Activated T-helper 17 cell treated with anti-CD3 and anti-CD28 coated beads, Interleukin-2, amount 50 U/mL, for 72 hours (primary cell): ENCODE measurements at regions not wholly inside any gene's neighbourhood (a gene's known extent, or its start where the extent isn't known, plus 50 kb on each side); places are given as distances from the start of the nearest gene placed in this dataset.

Source experiments
- ATAC-seq: fragments of 150-1000 bp; cut with Tn5 transposase; replicated peaks from 2 replicates; pipeline ENCODE4 v1.10.0; 2021; ENCODE audit warnings: mild to moderate bottlenecking, moderate library complexity
- H3K27ac Mint-ChIP-seq: one replicate; pipeline ENCODE4 v1.8.0; 2022; ENCODE audit warnings: mixed read lengths
- H3K27me3 Mint-ChIP-seq: one replicate; pipeline ENCODE4 v1.8.0; 2022; ENCODE audit warnings: mixed read lengths
- H3K36me3 Mint-ChIP-seq: one replicate; pipeline ENCODE4 v1.8.0; 2022; ENCODE audit warnings: low read depth, mild to moderate bottlenecking, mixed read lengths
- H3K4me1 Mint-ChIP-seq: one replicate; pipeline ENCODE4 v1.8.0; 2022; ENCODE audit warnings: mixed read lengths
- H3K4me3 Mint-ChIP-seq: one replicate; pipeline ENCODE4 v1.8.0; 2022; ENCODE audit warnings: mild to moderate bottlenecking, mixed read lengths
- H3K9me3 Mint-ChIP-seq: one replicate; pipeline ENCODE4 v1.8.0; 2022; ENCODE audit warnings: mixed read lengths

- Mint-ChIP-seq H3K36me3 (no peaks in the 10 kb centered on the region), H3K4me1 (no peaks in the 10 kb centered on the region), H3K27me3 (peaks cover 12% of the 10 kb centered on the region), H3K27ac (no peak overlapping the region), H3K9me3 (no peaks in the 10 kb centered on the region), H3K4me3 (no peak overlapping the region)
- no peak for ATAC-seq
Measured at GRCh38 chr20:23203951-23204730, 118.0 kb upstream of the CD93 start.

- no peaks in the 10 kb centered on the region for H3K4me1 Mint-ChIP-seq
- no peak for ATAC-seq
- no peaks in the 10 kb centered on the region for H3K36me3 Mint-ChIP-seq
- H3K27me3 Mint-ChIP-seq: peaks cover 12% of the 10 kb centered on the region
- no peak overlapping the region for H3K4me3 Mint-ChIP-seq
- H3K9me3 Mint-ChIP-seq: no peaks in the 10 kb centered on the region
- H3K27ac Mint-ChIP-seq: no peak overlapping the region
Measured at GRCh38 chr20:23203310-23203709, 117.2 kb upstream of the CD93 start.

GRCh38 chr20:23201658-23202057 lies 115.5 kb upstream of the CD93 start:
- Mint-ChIP-seq H3K9me3 (no peaks in the 10 kb centered on the region), H3K36me3 (no peaks in the 10 kb centered on the region), H3K4me1 (no peaks in the 10 kb centered on the region), H3K27me3 (peaks cover 12% of the 10 kb centered on the region), H3K4me3 (no peak overlapping the region), H3K27ac (no peak overlapping the region)
- no peak for ATAC-seq

GRCh38 chr20:23200914-23201313 lies 114.8 kb upstream of the CD93 start:
- no peak overlapping the region for H3K27ac Mint-ChIP-seq
- H3K9me3 Mint-ChIP-seq: no peaks in the 10 kb centered on the region
- ATAC-seq: no peak
- H3K27me3 Mint-ChIP-seq: peaks cover 12% of the 10 kb centered on the region
- no peak overlapping the region for H3K4me3 Mint-ChIP-seq
- H3K4me1 Mint-ChIP-seq: no peaks in the 10 kb centered on the region
- no peaks in the 10 kb centered on the region for H3K36me3 Mint-ChIP-seq

- Mint-ChIP-seq H3K27ac (no peak overlapping the region), H3K9me3 (no peaks in the 10 kb centered on the region), H3K36me3 (no peaks in the 10 kb centered on the region), H3K4me3 (no peak overlapping the region), H3K27me3 (peaks cover 12% of the 10 kb centered on the region), H3K4me1 (no peaks in the 10 kb centered on the region)
- ATAC-seq: no peak
Measured at GRCh38 chr20:23200413-23200812, 114.3 kb upstream of the CD93 start.

- H3K4me3 Mint-ChIP-seq: no peak overlapping the region
- no peak for ATAC-seq
- no peak overlapping the region for H3K27ac Mint-ChIP-seq
- no peaks in the 10 kb centered on the region for H3K4me1 Mint-ChIP-seq
- H3K36me3 Mint-ChIP-seq: no peaks in the 10 kb centered on the region
- H3K9me3 Mint-ChIP-seq: no peaks in the 10 kb centered on the region
- peaks cover 8% of the 10 kb centered on the region for H3K27me3 Mint-ChIP-seq
Measured at GRCh38 chr20:23199356-23199755, 113.2 kb upstream of the CD93 start.

- no peaks in the 10 kb centered on the region for H3K9me3 Mint-ChIP-seq
- no peak for ATAC-seq
- peaks cover 8% of the 10 kb centered on the region for H3K27me3 Mint-ChIP-seq
- H3K27ac Mint-ChIP-seq: no peak overlapping the region
- no peaks in the 10 kb centered on the region for H3K36me3 Mint-ChIP-seq
- no peak overlapping the region for H3K4me3 Mint-ChIP-seq
- H3K4me1 Mint-ChIP-seq: no peaks in the 10 kb centered on the region
Measured at GRCh38 chr20:23198815-23199214, 112.7 kb upstream of the CD93 start.

- Mint-ChIP-seq H3K4me1 (no peaks in the 10 kb centered on the region), H3K27me3 (peaks cover 6% of the 10 kb centered on the region), H3K9me3 (no peaks in the 10 kb centered on the region), H3K36me3 (no peaks in the 10 kb centered on the region), H3K27ac (no peak overlapping the region), H3K4me3 (no peak overlapping the region)
- no peak for ATAC-seq
Measured at GRCh38 chr20:23197836-23198235, 111.7 kb upstream of the CD93 start.

GRCh38 chr20:23195636-23196035 lies 109.5 kb upstream of the CD93 start:
- Mint-ChIP-seq H3K9me3 (no peaks in the 10 kb centered on the region), H3K36me3 (no peaks in the 10 kb centered on the region), H3K27me3 (no peaks in the 10 kb centered on the region), H3K4me1 (no peaks in the 10 kb centered on the region), H3K27ac (no peak overlapping the region), H3K4me3 (no peak overlapping the region)
- ATAC-seq: no peak

- ATAC-seq: no peak
- Mint-ChIP-seq H3K36me3 (no peaks in the 10 kb centered on the region), H3K27ac (no peak overlapping the region)
Measured at GRCh38 chr20:23193801-23194384, 107.8 kb upstream of the CD93 start.

GRCh38 chr20:23192469-23192868 lies 106.3 kb upstream of the CD93 start:
- no peaks in the 10 kb centered on the region for H3K27me3 Mint-ChIP-seq
- ATAC-seq: no peak
- no peak overlapping the region for H3K27ac Mint-ChIP-seq
- H3K4me3 Mint-ChIP-seq: no peak overlapping the region
- no peaks in the 10 kb centered on the region for H3K36me3 Mint-ChIP-seq
- H3K9me3 Mint-ChIP-seq: no peaks in the 10 kb centered on the region
- H3K4me1 Mint-ChIP-seq: no peaks in the 10 kb centered on the region

More at GRCh38 chr20:23193801-23194384, 107.8 kb upstream of the CD93 start:
- H3K9me3 Mint-ChIP-seq: no peaks in the 10 kb centered on the region
- H3K4me3 Mint-ChIP-seq: no peak overlapping the region
- no peaks in the 10 kb centered on the region for H3K4me1 Mint-ChIP-seq
- no peaks in the 10 kb centered on the region for H3K27me3 Mint-ChIP-seq

- no peaks in the 10 kb centered on the region for H3K9me3 Mint-ChIP-seq
- H3K27ac Mint-ChIP-seq: no peak overlapping the region
- no peak for ATAC-seq
- H3K4me3 Mint-ChIP-seq: no peak overlapping the region
- no peaks in the 10 kb centered on the region for H3K36me3 Mint-ChIP-seq
- H3K27me3 Mint-ChIP-seq: no peaks in the 10 kb centered on the region
- H3K4me1 Mint-ChIP-seq: no peaks in the 10 kb centered on the region
Measured at GRCh38 chr20:23190557-23190956, 104.4 kb upstream of the CD93 start.

- Mint-ChIP-seq H3K27ac (no peak overlapping the region), H3K27me3 (no peaks in the 10 kb centered on the region), H3K4me1 (no peaks in the 10 kb centered on the region), H3K36me3 (no peaks in the 10 kb centered on the region), H3K4me3 (no peak overlapping the region), H3K9me3 (no peaks in the 10 kb centered on the region)
- ATAC-seq: no peak
Measured at GRCh38 chr20:23189854-23190253, 103.7 kb upstream of the CD93 start.

GRCh38 chr20:23189341-23189740 lies 103.2 kb upstream of the CD93 start:
- H3K4me1 Mint-ChIP-seq: no peaks in the 10 kb centered on the region
- H3K4me3 Mint-ChIP-seq: no peak overlapping the region
- no peak overlapping the region for H3K27ac Mint-ChIP-seq
- H3K9me3 Mint-ChIP-seq: no peaks in the 10 kb centered on the region
- H3K36me3 Mint-ChIP-seq: no peaks in the 10 kb centered on the region
- no peaks in the 10 kb centered on the region for H3K27me3 Mint-ChIP-seq
- ATAC-seq: no peak

GRCh38 chr20:23188377-23189169 lies 102.4 kb upstream of the CD93 start:
- H3K4me1 Mint-ChIP-seq: no peaks in the 10 kb centered on the region
- H3K27me3 Mint-ChIP-seq: no peaks in the 10 kb centered on the region
- no peak for ATAC-seq
- no peak overlapping the region for H3K4me3 Mint-ChIP-seq
- no peaks in the 10 kb centered on the region for H3K9me3 Mint-ChIP-seq
- H3K36me3 Mint-ChIP-seq: no peaks in the 10 kb centered on the region
- no peak overlapping the region for H3K27ac Mint-ChIP-seq
